Keratinocyte (primary cell): ENCODE measurements at regions not wholly inside any gene's neighbourhood (a gene's known extent, or its start where the extent isn't known, plus 50 kb on each side); places are given as distances from the start of the nearest gene placed in this dataset.

Experiments used
- EZH2 ChIP-seq: IDR thresholded peaks from one replicate; pipeline ENCODE4 v1.6.1; 2012; ENCODE audit warnings: inconsistent platforms, mild to moderate bottlenecking, low read length, moderate library complexity
- TF ChIP-seq, protein P1 (sequence below), 3 experiments: IDR thresholded peaks in 1 of 3; conservative IDR thresholded peaks in 1 of 3; optimal IDR thresholded peaks in 1 of 3; 2 replicates in 2 of 3; 3 replicates in 1 of 3; pipeline versions ENCODE3 to v1.5.1; 2011; ENCODE audit warnings: low read length in 3 of 3, mild to moderate bottlenecking in 3 of 3, moderate library complexity in 2 of 3, control low read depth in 1 of 3, inconsistent platforms in 1 of 3; ENCODE audit not compliant: insufficient read depth in 2 of 3; ENCODE audit errors: extremely low read depth in 1 of 3

DNA sequence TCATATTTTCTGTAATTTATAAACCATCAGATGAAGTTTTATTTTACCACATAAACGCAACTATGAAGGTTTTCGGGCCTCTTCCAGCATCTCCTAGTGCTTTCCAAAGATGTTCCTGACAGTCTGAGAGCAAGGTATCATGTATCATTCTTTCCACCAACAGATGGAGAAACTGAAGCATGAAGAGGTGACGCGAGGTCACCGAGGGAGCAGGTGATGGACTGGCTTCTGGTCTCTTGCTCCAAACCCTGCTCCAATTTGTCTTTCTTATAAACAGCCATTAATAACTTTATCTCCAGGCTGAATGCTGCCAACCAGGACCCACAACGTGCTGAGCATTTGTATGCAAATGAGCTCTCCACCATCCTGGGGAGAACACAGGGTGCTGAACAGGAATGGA is 86.3 kb upstream of the MAML3 start:
- TF ChIP-seq, protein P1, sequence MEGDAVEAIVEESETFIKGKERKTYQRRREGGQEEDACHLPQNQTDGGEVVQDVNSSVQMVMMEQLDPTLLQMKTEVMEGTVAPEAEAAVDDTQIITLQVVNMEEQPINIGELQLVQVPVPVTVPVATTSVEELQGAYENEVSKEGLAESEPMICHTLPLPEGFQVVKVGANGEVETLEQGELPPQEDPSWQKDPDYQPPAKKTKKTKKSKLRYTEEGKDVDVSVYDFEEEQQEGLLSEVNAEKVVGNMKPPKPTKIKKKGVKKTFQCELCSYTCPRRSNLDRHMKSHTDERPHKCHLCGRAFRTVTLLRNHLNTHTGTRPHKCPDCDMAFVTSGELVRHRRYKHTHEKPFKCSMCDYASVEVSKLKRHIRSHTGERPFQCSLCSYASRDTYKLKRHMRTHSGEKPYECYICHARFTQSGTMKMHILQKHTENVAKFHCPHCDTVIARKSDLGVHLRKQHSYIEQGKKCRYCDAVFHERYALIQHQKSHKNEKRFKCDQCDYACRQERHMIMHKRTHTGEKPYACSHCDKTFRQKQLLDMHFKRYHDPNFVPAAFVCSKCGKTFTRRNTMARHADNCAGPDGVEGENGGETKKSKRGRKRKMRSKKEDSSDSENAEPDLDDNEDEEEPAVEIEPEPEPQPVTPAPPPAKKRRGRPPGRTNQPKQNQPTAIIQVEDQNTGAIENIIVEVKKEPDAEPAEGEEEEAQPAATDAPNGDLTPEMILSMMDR (optimal IDR thresholded peaks at IDR 0.05 in 1 of 3, IDR thresholded peaks at IDR 0.05 in 1 of 3, conservative IDR thresholded peaks at IDR 0.05 in 1 of 3; ENCODE audit: extremely low read depth in 1 of 3, insufficient read depth in 2 of 3, low read length in 3 of 3) = no peak
- no peak for TF ChIP-seq EZH2
